ENCODE measurements at regions not wholly inside any gene's neighbourhood (a gene's known extent, or its start where the extent isn't known, plus 50 kb on each side); places are given as distances from the start of the nearest gene placed in this dataset.

DNA sequence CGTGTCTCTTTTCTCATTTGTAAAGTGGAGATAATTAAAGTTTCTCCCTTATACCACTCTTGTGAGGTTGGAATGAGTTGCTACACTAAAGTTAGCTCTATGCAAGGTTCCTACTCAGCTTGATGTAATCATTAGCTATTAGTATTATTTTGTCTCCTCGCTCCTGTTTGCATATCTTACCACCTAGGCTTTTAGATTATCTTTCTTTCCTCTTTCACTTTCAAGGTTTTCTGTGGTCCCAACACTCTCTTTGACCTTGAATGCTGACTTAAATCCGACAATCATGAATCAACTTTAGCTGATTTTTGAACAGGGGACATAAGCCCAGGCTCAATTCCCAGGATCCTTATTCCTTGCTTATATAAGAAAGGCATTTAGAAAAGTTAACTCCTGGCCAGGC, 769.7 kb upstream of the GRM7 start:
- DNase-seq (ENCODE audit: low read depth), result no peak

DNA sequence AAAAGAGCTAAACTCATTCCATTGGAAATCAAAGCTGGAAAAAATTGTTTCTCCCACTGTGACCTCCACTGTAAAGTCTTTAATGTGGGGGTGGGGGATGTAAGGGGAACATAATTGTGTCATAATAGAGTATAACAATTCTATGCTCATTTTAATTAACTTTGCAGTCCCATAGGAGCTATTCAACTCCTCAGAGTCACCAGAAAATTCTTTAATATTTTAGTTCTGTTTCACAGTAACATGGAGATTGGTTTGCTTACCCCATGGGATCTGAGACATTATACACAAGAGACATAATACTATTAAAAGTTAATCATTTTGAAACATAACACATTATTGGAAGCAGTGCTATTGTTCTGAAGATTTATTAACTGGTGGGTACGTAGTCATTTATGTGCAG, 765.9 kb upstream of the GRM7 start:
- no peak for DNase-seq (ENCODE audit: low read depth)

DNA sequence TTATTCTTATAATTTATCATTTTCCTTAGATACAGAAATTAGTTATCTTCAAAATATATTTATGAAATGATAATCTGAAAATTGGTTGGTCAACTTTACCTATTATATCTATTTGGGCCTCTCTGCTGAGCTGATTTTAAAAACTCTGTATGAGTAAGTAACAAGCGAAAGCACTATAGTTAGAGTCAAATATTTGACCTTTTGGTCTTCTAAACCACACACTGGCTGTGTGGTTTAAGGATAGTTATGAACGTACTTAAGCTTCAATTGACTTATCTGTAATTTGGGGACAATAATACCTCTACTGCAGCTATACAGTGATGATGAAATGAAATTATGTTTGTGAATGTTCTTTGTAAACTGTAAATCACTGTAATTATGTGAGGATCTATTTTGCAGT, 763.9 kb upstream of the GRM7 start:
- no peak for DNase-seq (ENCODE audit: low read depth)

DNA sequence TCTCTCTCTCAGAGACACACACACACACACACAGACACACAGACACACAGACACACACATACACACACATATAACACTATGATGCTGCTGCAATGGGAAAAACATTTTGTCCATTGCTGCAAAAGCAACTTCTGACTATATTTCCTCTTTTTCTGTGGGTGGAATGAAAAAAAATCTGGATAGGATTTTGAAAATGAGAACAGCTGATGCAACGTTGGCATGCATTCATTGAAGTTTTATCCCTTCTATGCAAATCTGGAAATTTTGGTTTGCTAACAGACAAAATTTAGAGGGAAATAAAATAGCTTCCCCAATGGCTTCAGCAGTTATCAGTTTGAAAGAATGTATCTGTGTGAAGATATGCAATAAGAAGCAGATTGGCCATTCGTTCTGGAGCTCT, 763.4 kb upstream of the GRM7 start:
- DNase-seq (ENCODE audit: low read depth), result no peak

DNA sequence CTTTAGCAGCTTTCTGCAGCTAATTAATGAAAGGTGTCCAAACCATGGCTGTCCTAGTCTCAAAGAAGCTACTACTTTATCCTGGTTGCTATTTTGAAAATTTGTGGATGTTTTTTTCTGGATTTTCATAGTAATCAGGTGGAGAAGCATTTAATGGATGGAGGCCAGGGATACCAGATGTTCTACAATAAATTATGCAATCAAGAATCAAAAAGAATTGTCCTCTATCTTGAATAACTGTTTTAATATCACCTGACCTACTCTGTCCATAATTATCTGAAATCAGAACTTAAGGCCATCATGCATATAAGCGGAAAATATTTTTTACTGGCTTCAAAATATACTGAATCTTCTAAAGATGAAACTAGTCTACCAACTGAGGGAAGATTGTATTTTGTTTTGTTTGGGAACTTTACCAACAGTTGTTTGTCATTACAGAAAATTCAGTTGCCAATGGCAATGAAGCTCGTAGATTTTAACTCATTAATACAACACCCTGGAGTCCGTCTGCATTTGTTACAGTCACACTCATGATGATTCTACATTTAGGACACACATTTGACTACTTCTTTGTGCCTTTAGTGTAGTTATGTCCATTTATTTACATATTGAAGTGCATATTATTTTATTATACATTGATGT, 762.3 kb upstream of the GRM7 start:
- no peak for DNase-seq (ENCODE audit: low read depth)

DNA sequence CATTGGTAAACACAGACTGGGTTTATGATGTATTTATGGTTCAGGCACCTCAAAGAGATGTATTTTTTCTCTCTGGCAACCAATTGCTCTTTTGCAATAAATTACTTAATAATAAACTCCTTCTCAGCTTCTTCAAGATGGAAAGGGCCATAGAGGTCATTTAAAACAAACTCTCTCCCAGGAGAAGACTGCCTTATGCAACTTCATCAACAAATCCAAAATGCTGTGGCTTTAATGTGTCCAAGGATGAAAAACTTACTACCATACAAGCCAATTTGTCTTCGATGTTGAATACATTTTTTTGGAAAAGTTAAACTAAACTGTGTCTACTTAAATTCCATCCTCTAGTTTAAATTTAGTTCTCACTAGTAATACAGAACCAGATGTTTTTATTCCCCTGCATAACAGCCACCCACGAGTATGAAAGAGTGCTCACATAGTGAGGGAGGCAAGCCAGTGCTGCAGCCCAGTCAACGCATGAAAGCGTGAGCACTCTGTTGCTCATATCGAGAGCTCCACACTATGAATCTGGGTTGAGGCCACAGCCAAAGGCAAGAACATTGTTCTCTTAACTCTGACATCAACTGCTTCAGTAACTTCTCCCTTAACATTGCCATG, 761.3 kb upstream of the GRM7 start:
- no peak for DNase-seq (ENCODE audit: low read depth)

DNA sequence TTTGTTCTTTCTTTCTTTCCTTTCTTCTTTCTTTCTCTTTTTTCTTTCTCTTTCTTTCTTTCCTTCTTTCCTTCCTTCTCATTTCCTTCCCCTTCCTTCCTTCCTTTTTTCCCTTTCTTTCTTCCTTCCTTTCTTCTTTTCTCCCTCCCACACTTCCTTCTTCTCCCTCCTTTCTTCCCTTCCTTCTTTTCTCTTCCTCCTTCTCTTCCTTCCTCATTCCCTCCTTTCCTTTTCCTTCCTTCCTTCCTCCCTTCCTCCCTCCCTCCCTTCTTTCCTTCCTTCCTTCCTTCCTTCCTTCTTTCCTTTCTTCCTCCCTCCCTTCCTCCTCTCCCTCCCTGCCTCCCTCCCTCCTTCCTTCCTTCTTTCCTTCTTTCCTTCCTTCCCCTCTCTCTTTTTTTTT, 755.7 kb upstream of the GRM7 start:
- DNase-seq (ENCODE audit: low read depth), result no peak

DNA sequence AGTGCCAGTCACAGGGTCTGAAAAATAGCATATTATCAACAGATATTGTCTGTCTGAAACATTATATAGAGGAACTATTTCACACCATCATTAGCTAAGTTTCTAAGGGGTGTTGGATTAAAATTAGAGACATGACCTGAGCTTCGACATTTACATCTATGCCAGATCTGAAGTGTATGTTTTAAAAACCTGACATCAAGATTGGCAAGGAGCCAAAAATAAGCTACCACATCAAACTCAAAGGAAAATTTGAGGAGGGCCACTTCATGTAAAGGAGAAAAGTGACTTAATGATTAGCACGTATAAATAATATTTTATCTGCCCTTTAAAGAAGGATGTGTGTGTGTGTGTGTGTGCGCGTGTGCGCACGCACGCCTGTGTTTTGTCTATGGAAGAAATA, 752.0 kb upstream of the GRM7 start:
- DNase-seq (ENCODE audit: low read depth), result no peak

DNA sequence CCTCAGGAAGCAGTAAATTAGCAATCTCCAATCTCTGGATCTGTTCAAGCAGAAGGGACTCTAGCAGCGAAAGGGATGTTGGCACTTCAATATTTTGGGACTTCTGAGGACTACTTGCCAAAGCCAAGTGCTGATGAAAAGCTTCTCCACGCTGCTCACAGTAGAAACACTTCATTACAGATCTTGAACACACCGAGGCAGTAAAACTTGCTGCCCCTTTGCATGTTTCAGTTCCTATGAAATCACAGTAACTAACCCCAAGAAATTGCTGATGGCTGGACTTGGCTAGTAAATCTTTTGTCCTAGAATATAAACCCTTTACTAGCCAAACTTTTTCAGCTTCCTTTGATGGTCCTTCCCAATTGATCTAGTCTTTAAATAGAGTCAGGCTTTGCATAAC, 750.5 kb upstream of the GRM7 start:
- DNase-seq (ENCODE audit: low read depth), result no peak

DNA sequence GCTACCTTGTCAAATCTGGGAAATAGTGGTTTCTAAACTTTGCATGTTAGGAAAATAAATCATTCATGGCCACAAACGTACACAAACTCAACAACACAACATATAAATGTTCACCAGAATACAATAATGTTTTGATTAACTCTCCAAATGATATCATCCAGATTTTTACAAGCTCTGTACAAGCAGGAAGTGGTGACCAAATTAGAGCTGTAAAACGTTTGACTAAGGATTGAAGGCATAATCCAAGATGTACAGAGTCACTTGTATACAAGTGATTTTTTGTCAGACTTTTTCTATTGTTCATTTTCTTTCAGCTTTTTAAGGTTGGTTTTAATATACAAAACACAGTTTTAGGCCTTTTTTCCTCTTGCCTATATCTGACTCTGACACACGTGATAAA, 748.4 kb upstream of the GRM7 start:
- no peak for DNase-seq (ENCODE audit: low read depth)

DNA sequence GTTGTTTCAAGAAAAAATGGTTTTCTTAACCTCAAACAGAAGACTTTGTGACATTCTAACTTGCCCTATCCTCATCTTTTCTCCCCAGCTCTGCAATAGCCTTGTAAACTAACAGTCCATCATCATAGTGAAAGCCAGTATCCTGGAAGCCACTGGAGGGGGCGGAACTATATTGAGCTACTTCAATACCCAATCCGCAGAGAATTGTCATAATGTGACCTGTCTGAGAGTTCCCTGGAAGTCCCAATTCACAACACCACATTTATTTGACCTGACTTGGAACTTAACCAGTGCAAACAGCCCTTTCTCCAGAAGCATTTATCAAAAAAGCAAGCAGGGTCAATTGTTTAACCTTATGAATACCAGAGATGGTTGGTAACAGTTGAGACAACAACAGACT, 747.6 kb upstream of the GRM7 start:
- DNase-seq (ENCODE audit: low read depth), result no peak

DNA sequence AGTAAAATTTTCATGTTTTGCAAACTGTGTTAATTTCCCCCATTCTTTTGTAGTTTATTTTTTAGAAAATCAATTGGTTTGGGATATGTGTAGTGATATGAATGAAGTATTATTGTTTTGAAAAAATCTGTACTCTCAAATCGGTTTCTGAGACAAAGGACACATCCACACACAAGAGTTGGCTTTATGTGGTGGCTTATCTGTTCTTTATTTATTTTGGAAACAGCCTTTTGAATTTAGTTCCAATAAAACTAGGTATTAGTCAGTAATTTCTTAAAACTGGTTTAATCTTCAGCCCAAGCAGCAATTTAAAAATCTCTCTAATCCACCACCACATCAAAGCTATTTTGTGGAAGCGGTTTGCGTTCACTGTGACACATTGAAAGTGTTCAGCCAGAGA, 741.5 kb upstream of the GRM7 start:
- DNase-seq (ENCODE audit: low read depth), result no peak

DNA sequence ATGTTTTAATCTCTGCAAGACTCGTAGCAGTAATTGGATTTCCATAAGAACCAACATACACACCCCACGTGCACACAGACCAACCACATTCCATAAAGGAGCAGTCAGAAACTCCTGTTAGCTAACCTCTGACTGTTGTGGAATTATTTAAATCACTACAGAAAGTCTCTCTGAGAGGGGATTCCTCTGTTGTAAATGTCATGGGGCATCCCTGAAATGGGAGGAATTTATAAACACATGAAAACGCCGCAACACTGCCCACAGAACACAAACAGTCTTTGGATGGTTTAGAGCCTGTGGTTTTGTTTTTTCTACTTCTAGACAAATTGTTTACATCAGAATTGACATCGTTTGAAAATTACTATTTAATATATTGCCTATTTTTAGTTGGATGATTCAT, 740.1 kb upstream of the GRM7 start:
- DNase-seq (ENCODE audit: low read depth), result no peak

DNA sequence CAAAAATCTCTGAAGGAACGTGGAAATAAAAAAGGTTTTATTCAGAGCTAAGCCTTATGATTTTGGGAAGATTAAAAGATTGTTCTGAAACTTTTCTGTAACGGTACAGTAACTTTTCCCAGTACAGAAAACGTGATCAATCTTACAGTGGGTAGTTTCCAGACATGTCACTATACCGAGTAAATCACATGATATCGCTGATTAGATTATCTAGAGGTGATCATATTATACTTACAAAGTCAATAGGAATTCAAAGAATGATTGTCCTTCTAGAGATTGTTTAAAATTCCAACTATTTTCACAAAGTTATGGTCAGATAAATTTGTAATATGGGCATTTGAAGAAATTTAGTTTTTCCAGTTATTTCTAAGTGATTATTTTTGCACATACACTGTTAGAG, 736.0 kb upstream of the GRM7 start:
- no peak for DNase-seq (ENCODE audit: low read depth)

DNA sequence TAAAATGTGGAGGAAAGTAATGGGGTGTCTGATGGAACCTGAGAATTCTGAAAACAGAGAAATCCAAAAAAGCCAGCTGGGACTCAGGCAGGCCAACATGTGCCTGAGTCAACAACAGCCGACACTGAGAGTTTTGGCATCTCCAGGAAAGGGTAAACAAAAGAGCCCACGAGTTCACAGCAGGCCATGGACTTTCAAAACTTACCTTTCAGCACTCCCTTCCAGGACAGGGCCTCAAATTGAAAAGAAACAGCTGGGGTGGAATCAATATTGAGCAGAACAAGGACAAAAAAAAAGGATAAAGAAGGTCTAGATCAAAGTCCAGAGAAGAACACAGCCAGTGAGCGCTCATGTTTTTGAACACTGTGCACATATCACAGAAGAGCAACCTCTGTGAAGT, 735.4 kb upstream of the GRM7 start:
- DNase-seq (ENCODE audit: low read depth), result no peak

DNA sequence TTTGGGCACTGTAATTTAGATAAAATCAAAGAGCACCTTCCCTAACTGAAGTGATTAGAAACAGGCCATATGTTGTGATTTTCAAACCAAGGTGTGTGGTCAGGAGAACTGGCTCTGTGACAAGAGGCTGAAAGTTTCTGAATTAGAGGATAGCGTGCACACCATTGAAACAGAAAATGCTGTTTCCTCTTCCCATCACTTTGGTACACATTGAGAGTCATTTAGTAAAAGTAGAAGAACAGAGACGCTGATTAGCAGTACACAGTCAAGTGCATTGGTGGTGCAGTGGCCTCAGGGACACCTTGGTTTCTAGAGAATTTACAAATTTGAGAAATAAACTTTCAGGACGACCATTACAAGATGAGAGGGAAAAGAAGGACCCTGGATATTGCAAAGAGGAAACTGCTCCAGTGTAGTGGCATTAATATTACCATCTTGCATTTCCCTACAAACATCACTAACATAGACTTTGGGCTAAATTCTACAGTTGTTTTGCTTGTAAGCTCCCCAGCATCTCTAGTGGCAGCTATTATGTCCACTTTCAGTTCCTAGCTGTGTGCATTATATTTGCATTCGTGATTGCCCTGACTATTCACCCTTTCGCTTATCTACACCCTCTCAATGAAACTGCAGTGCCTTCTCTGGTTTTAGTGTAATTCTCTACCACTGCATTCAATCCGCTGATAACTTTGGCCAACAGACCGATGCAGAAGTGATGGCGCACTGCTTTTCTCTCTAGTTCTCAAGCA, 728.1 kb upstream of the GRM7 start:
- no peak for DNase-seq (ENCODE audit: low read depth)

DNA sequence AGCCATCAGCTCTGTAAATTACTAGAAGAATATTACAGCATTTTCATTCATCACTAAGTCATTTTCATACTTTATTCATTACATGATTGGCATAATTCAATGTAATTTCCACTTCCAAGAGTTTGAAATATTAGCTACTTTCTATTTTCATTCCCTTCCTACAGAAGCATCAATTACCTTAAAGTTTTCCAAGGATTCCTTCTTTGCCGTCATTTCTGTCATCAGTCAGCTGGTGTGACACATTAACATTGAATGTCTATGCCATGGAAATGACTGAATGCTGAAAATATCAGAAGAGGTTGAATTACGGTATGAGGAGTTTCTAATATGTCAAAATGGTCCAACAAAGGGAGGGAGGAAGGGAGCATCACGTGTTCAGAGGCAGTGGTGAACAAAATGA, 718.2 kb upstream of the GRM7 start:
- DNase-seq (ENCODE audit: low read depth), result no peak

DNA sequence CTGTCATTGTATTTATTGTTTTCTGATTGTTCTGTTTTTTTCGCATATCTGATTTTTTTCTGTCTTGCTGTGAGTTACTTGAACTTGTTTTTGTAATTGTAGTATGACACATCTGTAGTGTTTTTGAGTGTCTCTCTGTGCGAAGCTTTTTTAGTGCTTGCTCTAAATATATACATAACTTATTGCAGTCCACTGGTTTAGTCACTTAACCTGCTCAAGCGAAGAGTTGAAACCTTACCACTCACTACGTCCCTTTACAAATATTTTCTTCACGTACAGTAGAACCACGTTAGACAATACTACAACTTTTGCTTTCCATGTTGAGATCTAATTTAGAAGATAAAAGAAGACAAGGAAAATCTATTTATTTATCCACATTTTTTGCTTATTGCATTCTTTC, 713.0 kb upstream of the GRM7 start:
- no peak for DNase-seq (ENCODE audit: low read depth)

DNA sequence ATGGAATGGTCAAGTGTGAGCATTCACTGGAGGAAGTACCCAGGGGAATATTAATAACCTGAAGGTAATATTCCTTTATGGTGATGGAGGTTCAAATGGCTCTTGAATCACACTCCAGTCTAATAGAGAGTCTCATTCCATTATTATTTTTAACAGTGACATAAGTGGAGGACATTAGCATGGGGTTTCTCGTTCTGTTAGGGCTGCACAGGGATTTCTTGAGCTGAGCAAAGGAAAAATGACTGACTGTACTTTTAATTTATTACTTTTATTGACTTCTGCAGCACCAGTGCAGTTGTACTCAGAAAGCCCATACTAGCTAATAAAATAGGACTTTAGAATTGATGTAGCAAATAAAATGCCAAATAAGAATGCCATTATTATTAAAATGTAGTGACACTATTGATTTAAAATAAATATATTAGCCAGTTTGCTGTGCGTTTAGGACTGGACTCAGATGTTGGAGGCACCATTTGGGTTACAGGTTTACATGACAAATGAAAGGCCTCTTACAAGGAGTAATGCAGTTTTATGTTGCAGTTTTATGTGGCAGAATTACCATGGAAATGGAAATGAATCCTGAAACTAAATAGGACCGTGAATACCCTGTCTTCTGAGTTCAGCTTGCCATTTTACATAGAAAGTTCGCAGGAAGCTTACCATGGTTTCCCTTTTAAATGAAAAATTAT, 705.1 kb upstream of the GRM7 start:
- DNase-seq (ENCODE audit: low read depth), result no peak

DNA sequence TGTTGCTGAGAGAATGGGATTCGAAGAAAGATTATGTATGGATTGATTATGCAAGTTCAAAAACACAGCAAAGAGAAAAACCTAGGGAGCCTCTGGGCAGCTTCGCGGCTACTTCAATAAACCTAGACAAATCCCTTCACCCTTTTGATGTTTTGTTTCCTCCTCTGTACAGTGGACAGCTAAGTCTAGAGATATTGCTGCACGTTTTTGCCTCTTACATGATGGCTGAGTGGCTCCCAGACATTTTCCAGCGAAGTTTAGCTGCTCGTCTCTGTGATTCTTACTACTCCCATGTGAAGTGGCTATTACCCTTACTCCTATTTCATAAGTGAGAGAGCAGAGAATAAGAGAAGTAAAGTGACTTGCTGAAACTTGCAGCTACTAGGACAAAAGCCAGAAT, 695.0 kb upstream of the GRM7 start:
- DNase-seq (ENCODE audit: low read depth), result peak; percentile 6

DNA sequence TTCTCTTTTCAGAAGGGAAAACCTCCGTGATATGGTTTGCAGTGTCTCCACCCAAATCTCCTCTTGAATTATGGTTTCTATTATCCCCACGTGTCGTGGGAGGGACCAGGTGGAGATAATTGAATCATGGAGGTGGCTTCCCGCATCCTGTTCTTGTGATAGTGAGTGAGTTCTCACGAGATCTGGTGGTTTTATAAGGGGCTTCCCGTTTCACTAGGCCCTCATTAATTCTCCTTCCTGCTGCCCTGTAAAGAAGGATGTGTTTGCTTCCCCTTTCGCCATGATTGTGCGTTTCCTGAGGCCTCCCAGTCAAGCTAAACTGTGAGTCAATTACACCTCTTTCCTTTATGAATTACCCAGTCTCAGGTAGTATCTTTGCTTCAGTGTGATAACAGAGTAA, 692.7 kb upstream of the GRM7 start:
- no peak for DNase-seq (ENCODE audit: low read depth)

DNA sequence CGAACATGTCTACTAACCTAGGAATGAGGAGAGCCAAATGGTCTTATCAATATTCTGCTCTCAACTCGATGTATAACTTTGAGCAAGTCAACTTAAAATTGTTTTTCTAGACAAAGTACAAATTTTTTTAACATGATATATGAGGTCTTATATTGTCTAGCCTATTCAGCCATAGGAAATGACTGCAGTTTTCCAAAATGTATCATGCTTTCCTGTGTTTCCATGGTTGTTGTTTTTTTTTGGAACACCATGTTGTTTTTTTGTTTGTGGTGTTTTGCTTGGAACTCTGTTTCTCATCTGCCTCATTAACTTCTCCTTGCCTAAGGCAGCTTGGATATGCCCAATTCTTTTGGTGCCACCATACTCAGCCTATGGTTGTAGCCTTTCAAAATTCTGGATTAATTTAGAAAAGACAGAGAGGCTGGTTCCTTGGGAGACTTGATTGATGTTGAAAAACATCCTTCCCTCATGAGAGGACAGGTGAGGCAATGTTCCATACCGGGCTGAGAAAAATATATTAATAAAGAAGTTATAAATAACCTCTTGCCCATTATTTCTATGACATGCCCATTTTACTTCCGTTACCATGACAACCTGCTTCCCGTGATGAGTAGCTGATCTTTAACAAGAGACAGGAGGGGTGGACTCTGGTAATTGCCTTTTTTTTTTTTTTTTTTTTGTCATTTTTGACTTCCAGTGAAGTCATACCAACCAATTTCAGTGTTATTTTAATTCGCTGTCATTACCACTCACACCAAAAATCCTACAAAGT, 687.9 kb upstream of the GRM7 start:
- no peak for DNase-seq (ENCODE audit: low read depth)

Data from forelimb muscle (tissue), 1 donor.